ENCODE measurements at regions not wholly inside any gene's neighbourhood (a gene's known extent, or its start where the extent isn't known, plus 50 kb on each side); places are given as distances from the start of the nearest gene placed in this dataset.

DNA sequence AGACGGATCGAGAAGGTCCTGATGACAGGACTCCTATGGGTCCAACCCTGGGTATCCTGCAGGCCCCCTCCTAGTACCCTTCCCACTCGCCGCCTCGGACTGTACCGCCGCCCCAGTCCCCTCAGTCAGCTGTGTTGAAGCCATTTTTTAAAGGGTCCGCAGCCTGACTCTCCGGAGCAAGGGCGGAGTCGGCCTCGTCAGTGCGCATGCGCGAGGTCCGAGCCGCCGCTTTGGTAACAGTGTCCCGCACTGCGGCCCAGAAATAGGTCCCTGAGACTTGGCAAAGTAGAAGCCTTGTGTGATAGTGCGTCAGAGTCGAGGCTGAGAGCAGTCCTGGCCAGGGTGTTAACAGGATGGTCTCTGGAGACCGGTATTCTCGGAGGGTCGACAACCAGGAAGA lies 769.0 kb upstream of the ALG10B start:
- ATAC-seq = no peak
- ChIA-PET CTCF (no interaction called here), POLR2A (no interaction called here)

DNA sequence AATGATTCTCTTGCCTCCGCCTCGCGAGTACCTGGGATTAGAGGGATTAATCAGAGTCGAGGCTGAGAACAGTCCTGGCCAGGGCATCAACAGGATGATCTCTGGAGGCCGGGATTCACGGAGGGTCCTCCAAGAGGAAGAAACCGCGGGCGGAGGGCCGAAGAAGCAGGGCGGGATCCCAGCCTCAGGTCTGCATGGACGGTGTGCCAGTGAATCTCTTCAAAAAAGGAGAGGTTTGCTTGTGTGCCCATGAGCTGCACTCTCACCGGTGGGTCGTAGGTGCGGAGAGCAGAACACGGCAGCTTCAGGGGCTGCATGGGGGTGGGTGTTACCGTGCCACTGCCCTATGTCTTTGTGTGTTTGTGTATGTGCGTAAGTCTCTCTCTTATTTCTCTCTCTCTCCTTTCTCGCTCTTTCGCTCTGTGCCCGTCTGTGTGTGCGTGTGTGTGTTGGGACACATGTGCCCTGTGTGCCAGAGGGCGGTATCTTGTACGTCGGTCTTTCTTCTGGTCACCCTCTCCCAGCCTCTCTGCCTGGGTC lies 768.2 kb upstream of the ALG10B start:
- ATAC-seq = no peak
- no peaks in the 10 kb centered on the region for H4K20me1 ChIP-seq (ENCODE audit: control insufficient read depth, insufficient read depth)
- DNase-seq (ENCODE audit: low read depth, low spot score) = no peak
- 64% methylated on average over 25 of the region's 25 CpGs for WGBS (ENCODE audit: insufficient coverage, insufficient replicate concordance, low lambda C conversion rate, missing lambda C conversion rate)
- CTCF ChIA-PET = no interaction called here
- no peak overlapping the region for H3K9ac ChIP-seq (ENCODE audit: control insufficient read depth, insufficient read depth, low read length)
- H3K4me3 ChIP-seq = no peak overlapping the region
- peaks cover 3% of the 10 kb centered on the region; the same call in 1 of the 3 replicates for H3K9me3 ChIP-seq (replicated peaks; ENCODE audit: control insufficient read depth, insufficient read depth, low read length)
- RAD21 ChIA-PET (ENCODE audit: unreplicated experiment) = no interaction called here
- FAIRE-seq = no peak
- SMC1A ChIA-PET (ENCODE audit: uncharacterized antibody, unreplicated experiment) = no interaction called here
- intact Hi-C loops (cut with micrococcal nuclease; ENCODE audit: unreplicated experiment) = no loop called here
- POLR2A ChIA-PET = no interaction called here
- no peak overlapping the region for H3K27ac ChIP-seq (ENCODE audit: control insufficient read depth, insufficient read depth)
- in situ Hi-C loops (cut with MboI) = no loop called here
- H3K36me3 ChIP-seq (ENCODE audit: control insufficient read depth in 2 of 2, insufficient read depth in 2 of 2, low read length in 1 of 2) = no peaks in the 10 kb centered on the region
- no peaks in the 10 kb centered on the region for H3K4me1 ChIP-seq (ENCODE audit: control insufficient read depth, insufficient read depth, low read length)
- H3K4me2 ChIP-seq (ENCODE audit: control insufficient read depth, insufficient read depth) = no peak overlapping the region
- no peak overlapping the region for H2AFZ ChIP-seq (ENCODE audit: control insufficient read depth, low read depth, low read length)
- H3K79me2 ChIP-seq (ENCODE audit: control insufficient read depth, insufficient read depth, low read length) = no peaks in the 10 kb centered on the region
- no TSS peak for BruUV-seq (replicated peaks)
- no peaks in the 10 kb centered on the region for H3K27me3 ChIP-seq (replicated peaks in 1 of 2; ENCODE audit: control insufficient read depth in 2 of 2, insufficient read depth in 2 of 2, low read length in 1 of 2)
- TF ChIP-seq FOXK2 (IDR thresholded peaks at IDR 0.05) = no peak
- TF ChIP-seq ZNF622 (IDR thresholded peaks at IDR 0.05) = no peak
- no peak for TF ChIP-seq MTA2 (IDR thresholded peaks at IDR 0.05; ENCODE audit: low read depth)
- no peak for TF ChIP-seq POLR2AphosphoS5 (IDR thresholded peaks at IDR 0.05; ENCODE audit: low read length)
- TF ChIP-seq, protein P1, sequence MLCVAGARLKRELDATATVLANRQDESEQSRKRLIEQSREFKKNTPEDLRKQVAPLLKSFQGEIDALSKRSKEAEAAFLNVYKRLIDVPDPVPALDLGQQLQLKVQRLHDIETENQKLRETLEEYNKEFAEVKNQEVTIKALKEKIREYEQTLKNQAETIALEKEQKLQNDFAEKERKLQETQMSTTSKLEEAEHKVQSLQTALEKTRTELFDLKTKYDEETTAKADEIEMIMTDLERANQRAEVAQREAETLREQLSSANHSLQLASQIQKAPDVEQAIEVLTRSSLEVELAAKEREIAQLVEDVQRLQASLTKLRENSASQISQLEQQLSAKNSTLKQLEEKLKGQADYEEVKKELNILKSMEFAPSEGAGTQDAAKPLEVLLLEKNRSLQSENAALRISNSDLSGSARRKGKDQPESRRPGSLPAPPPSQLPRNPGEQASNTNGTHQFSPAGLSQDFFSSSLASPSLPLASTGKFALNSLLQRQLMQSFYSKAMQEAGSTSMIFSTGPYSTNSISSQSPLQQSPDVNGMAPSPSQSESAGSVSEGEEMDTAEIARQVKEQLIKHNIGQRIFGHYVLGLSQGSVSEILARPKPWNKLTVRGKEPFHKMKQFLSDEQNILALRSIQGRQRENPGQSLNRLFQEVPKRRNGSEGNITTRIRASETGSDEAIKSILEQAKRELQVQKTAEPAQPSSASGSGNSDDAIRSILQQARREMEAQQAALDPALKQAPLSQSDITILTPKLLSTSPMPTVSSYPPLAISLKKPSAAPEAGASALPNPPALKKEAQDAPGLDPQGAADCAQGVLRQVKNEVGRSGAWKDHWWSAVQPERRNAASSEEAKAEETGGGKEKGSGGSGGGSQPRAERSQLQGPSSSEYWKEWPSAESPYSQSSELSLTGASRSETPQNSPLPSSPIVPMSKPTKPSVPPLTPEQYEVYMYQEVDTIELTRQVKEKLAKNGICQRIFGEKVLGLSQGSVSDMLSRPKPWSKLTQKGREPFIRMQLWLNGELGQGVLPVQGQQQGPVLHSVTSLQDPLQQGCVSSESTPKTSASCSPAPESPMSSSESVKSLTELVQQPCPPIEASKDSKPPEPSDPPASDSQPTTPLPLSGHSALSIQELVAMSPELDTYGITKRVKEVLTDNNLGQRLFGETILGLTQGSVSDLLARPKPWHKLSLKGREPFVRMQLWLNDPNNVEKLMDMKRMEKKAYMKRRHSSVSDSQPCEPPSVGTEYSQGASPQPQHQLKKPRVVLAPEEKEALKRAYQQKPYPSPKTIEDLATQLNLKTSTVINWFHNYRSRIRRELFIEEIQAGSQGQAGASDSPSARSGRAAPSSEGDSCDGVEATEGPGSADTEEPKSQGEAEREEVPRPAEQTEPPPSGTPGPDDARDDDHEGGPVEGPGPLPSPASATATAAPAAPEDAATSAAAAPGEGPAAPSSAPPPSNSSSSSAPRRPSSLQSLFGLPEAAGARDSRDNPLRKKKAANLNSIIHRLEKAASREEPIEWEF (IDR thresholded peaks at IDR 0.05; ENCODE audit: insufficient replicate concordance, low read depth, low read length) = no peak
- TF ChIP-seq NR2C1 (IDR thresholded peaks at IDR 0.05) = no peak
- TF ChIP-seq, protein P2, sequence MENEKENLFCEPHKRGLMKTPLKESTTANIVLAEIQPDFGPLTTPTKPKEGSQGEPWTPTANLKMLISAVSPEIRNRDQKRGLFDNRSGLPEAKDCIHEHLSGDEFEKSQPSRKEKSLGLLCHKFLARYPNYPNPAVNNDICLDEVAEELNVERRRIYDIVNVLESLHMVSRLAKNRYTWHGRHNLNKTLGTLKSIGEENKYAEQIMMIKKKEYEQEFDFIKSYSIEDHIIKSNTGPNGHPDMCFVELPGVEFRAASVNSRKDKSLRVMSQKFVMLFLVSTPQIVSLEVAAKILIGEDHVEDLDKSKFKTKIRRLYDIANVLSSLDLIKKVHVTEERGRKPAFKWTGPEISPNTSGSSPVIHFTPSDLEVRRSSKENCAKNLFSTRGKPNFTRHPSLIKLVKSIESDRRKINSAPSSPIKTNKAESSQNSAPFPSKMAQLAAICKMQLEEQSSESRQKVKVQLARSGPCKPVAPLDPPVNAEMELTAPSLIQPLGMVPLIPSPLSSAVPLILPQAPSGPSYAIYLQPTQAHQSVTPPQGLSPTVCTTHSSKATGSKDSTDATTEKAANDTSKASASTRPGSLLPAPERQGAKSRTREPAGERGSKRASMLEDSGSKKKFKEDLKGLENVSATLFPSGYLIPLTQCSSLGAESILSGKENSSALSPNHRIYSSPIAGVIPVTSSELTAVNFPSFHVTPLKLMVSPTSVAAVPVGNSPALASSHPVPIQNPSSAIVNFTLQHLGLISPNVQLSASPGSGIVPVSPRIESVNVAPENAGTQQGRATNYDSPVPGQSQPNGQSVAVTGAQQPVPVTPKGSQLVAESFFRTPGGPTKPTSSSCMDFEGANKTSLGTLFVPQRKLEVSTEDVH (IDR thresholded peaks at IDR 0.05; ENCODE audit: low read depth, partially characterized antibody) = no peak
- no peak for TF ChIP-seq LARP7 (IDR thresholded peaks at IDR 0.05)
- TF ChIP-seq GABPA (IDR thresholded peaks at IDR 0.05; ENCODE audit: low read depth) = no peak
- no peak for TF ChIP-seq CREM (IDR thresholded peaks at IDR 0.05; ENCODE audit: low read depth)

More for the DNA sequence above, 769.0 kb upstream of the ALG10B start:
- peaks cover 3% of the 10 kb centered on the region; the same call in 1 of the 3 replicates for H3K9me3 ChIP-seq (replicated peaks; ENCODE audit: control insufficient read depth, insufficient read depth, low read length)
- H2AFZ ChIP-seq (ENCODE audit: control insufficient read depth, low read depth, low read length) = no peak overlapping the region
- H3K27me3 ChIP-seq (replicated peaks in 1 of 2; ENCODE audit: control insufficient read depth in 2 of 2, insufficient read depth in 2 of 2, low read length in 1 of 2) = no peaks in the 10 kb centered on the region
- H4K20me1 ChIP-seq (ENCODE audit: control insufficient read depth, insufficient read depth) = no peaks in the 10 kb centered on the region
- no peak for FAIRE-seq
- H3K4me3 ChIP-seq = no peak overlapping the region
- ChIA-PET RAD21 (ENCODE audit: unreplicated experiment) (no interaction called here), SMC1A (ENCODE audit: uncharacterized antibody, unreplicated experiment) (no interaction called here)
- intact Hi-C loops (cut with micrococcal nuclease; ENCODE audit: unreplicated experiment) = no loop called here
- no peaks in the 10 kb centered on the region for H3K36me3 ChIP-seq (ENCODE audit: control insufficient read depth in 2 of 2, insufficient read depth in 2 of 2, low read length in 1 of 2)
- H3K27ac ChIP-seq (ENCODE audit: control insufficient read depth, insufficient read depth) = no peak overlapping the region
- H3K79me2 ChIP-seq (ENCODE audit: control insufficient read depth, insufficient read depth, low read length) = no peaks in the 10 kb centered on the region
- BruUV-seq (replicated peaks) = no TSS peak
- WGBS (ENCODE audit: insufficient coverage, insufficient replicate concordance, low lambda C conversion rate, missing lambda C conversion rate) = 72% methylated on average over 25 of the region's 25 CpGs
- no peaks in the 10 kb centered on the region for H3K4me1 ChIP-seq (ENCODE audit: control insufficient read depth, insufficient read depth, low read length)
- in situ Hi-C loops (cut with MboI) = no loop called here
- H3K4me2 ChIP-seq (ENCODE audit: control insufficient read depth, insufficient read depth) = no peak overlapping the region
- no peak for DNase-seq (ENCODE audit: low read depth, low spot score)
- no peak overlapping the region for H3K9ac ChIP-seq (ENCODE audit: control insufficient read depth, insufficient read depth, low read length)
- TF ChIP-seq MEF2B (IDR thresholded peaks at IDR 0.05; ENCODE audit: partially characterized antibody, poor library complexity, severe bottlenecking) (no peak), RUNX3 (IDR thresholded peaks at IDR 0.05; ENCODE audit: low read length) (no peak)

All from GM12878 (cell line).